GM18870 (cell line): ENCODE measurements at regions not wholly inside any gene's neighbourhood (a gene's known extent, or its start where the extent isn't known, plus 50 kb on each side); places are given as distances from the start of the nearest gene placed in this dataset.

ENCODE experiments used
- ATAC-seq: cut with Tn5 transposase; IDR thresholded peaks from one replicate; pipeline ENCODE4 v1.9.1; 2021; ENCODE audit warnings: moderate library complexity; ENCODE audit not compliant: unreplicated experiment

GRCh38 chr5:147162740-147163139 lies 72.1 kb upstream of the STK32A start:
- ATAC-seq, result no peak

GRCh38 chr5:147167529-147167928 lies 67.3 kb upstream of the STK32A start:
- ATAC-seq, result no peak

GRCh38 chr5:147168578-147169327 lies 66.1 kb upstream of the STK32A start:
- ATAC-seq, result no peak

- ATAC-seq, result peak; percentile 59
Observed at GRCh38 chr5:147169399-147169798, 65.4 kb upstream of the STK32A start.

GRCh38 chr5:147169901-147170300 lies 64.9 kb upstream of the STK32A start:
- ATAC-seq, result peak; percentile 8

- peak; percentile 84 for ATAC-seq
Observed at GRCh38 chr5:147170603-147171002, 64.2 kb upstream of the STK32A start.

GRCh38 chr5:147174671-147175265 lies 60.1 kb upstream of the STK32A start:
- no peak for ATAC-seq

- no peak for ATAC-seq
Observed at GRCh38 chr5:147175516-147176097, 59.2 kb upstream of the STK32A start.

- ATAC-seq, result no peak
Observed at GRCh38 chr5:147176422-147176821, 58.4 kb upstream of the STK32A start.

- ATAC-seq, result no peak
Observed at GRCh38 chr5:147177125-147177840, 57.5 kb upstream of the STK32A start.

- no peak for ATAC-seq
Observed at GRCh38 chr5:147179562-147180147, 55.2 kb upstream of the STK32A start.

GRCh38 chr5:147180751-147181150 lies 54.1 kb upstream of the STK32A start:
- ATAC-seq, result no peak
